NCI-H2196 (cell line): ENCODE measurements at regions not wholly inside any gene's neighbourhood (a gene's known extent, or its start where the extent isn't known, plus 50 kb on each side); places are given as distances from the start of the nearest gene placed in this dataset.
"Not testable (repeated sequence)": the region's sequence is repeated elsewhere in the genome, so short reads cannot be mapped to it uniquely, and the experiment has no call there.

Source experiments
- DNase-seq: peaks from one replicate; lab custom pipeline; 2025; ENCODE audit not compliant: unreplicated experiment; lab: John Stamatoyannopoulos, UW

- no peak for DNase-seq
Measured at GRCh38 chr2:8231902-8232301, 450.0 kb upstream of the ID2 start.

GRCh38 chr2:8232871-8233270 is 449.0 kb upstream of the ID2 start:
- no peak for DNase-seq

- no peak for DNase-seq
Measured at GRCh38 chr2:8234253-8234652, 447.6 kb upstream of the ID2 start.

DNA sequence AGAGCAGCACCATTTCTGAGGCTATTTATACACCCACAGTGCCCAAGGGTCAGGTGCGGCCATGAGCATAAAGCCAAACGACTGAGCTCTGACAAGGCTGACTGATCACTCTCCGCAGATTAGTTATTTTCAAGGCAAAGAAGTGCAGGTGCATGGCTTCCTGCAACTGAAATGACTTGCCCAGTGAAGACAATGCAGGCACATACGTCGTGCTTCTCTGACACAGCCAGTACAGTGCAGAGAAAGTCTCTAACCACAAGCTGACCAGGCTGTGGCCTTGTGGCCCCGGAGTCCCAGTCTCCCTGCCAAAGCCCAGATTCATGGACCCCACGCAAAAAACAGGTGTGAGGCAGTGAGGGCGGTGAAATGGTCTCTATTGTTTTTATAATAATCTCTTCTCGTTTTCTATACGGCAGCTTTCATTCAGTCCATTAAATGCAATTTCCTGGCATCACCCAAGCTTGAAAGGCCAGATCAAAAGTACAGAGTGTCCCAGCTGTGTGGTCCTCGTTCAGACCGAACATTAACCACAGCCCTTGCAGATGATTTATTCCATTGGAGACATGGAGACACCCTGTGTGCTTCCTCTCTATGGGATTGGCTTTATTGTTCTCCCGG is 447.0 kb upstream of the ID2 start:
- no peak for DNase-seq

DNA sequence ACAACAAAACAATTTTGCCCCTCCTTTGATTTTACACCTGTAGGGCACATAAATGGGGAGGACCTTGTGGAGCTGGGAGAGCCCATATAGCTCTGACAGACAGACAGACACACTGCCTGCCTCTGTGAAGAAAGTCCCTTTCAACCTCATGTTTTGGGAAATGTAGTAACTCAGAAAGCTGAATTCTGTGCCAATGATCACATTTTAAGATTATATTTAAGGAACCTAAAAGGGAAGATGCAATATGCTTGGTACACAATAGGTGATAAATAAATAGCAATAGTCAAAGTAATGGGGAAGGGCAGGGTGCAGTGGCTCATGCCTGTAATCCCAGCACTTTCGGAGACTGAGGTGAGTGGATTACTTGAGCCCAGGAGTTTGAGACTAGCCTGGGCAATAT is 446.4 kb upstream of the ID2 start:
- no peak for DNase-seq

- DNase-seq: no peak
Measured at GRCh38 chr2:8236391-8236790, 445.5 kb upstream of the ID2 start.

- DNase-seq: no peak
Measured at GRCh38 chr2:8238521-8239230, 443.2 kb upstream of the ID2 start.

- no peak for DNase-seq
Measured at GRCh38 chr2:8239531-8240088, 442.2 kb upstream of the ID2 start.

DNA sequence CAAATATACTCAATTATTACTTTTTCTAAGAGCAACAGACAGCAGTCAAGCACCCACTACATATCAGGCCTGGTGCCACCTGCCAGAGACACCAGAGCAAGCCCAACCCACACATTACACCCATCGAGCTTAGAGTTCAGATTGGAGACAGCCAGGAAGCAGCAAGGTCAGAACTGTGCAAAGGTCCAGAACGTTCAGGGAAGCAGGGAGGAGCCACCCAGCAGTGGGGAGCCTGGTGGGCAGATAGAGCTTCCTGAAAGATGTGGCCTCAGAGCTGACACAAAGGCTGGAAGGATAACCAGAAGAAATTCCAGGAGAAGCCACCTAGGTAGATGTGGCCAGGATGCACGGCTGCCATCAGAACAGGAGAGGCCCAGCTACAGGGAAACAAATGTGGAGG is 440.5 kb upstream of the ID2 start:
- no peak for DNase-seq

DNA sequence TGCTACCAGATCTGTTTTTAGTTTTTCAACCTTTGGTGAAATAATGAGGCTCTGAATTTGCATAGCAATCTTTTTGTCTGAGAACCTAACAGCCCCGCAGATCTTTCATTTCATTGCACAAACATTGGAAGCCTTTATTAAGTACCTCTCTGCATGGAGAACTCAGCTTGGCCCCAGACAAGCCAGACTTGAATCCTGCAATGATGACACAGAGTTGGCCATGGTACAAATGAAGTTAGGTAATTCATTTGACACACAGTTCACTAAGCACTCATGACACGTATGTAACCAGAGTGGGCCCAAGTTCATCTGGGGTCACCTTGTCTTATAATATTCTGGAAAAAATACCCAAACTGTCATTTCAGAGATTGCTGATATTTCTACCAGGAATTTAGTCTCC is 439.1 kb upstream of the ID2 start:
- no peak for DNase-seq

DNA sequence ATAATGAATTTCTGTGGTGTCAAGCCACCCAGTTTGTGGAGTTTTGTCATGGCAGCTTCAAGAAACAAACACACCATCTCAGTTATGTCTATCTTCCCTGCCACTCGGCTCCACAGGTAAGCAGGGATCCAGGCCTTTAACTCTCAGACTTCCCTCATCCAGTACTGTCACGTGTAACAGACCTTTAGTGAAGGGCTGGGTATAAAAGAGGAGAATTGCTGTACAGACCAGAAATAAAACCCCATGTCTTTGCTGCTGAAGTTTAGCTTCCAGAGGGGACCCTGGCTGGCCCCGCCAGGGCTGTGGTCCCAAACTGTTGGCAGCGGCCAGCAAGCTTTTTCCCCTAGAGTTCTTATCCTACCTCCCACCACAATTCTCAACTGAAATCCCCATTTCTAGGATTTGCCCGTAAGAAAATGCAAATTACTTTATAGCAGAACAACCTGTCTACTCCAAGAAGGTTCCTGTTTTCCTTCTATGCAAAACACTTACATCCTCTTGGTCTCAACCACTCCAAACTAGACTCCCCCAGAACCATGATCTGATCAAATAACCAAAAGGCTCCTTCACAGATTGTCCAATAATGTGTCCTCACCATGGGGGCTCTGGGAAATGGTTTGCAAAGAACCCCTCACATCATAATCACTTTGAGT is 438.0 kb upstream of the ID2 start:
- DNase-seq: no peak

DNA sequence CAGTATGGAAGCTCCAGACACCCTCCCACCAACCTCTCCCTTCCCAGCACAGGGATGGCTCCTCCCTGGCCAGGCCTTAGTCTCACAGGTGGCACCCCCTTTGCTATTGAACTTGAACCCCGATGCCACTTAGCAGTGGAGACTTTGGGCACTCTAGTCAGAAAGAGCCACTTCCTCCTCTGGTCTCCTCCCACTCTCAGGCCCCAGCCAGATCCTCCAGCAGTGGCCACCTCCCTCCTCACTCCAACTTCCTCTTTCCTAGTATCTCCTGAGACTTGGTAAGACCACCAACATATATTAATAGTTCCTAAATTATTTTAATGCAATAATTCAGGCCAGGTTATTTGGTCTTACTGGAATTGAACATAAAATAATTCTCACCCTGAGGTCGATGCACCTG is 437.2 kb upstream of the ID2 start:
- DNase-seq: no peak

GRCh38 chr2:8246137-8246536 is 435.7 kb upstream of the ID2 start:
- no peak for DNase-seq

DNA sequence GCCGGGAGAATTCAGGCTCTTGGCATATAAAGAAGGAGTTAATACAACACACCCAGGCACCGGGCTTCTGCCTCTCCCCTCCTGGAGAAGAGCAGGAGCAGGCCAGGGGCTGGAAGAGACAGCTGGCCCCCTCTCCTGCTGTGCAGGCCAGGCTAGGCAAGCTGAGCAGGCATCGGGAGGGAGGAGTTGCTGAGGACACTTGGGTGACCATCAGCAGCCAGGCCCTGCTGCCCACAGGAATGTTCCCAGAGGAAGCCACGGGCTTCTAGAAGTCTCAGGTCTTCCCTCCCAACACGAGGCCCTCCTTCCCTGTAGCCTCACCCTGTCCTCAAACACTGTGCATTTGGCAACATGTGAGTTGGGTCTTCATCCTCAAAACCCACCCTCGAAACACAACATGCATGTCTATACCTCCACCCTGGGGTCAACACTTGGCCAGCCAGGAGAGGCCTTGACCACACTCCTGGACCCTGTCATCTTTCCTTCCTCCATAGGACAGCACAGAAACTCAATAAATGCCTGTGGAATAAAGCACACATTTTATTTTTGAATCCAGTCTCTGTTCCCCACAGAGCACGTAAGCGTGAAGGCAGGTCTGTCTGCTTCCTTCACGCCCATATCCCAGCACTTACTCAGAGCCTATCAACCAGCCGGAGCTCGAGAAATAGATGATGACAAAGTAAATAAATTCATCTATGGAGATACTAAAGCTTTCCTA is 433.8 kb upstream of the ID2 start:
- DNase-seq: no peak

- DNase-seq: no peak
Measured at GRCh38 chr2:8248623-8248957, 433.3 kb upstream of the ID2 start.

GRCh38 chr2:8249141-8249540 is 432.7 kb upstream of the ID2 start:
- no peak for DNase-seq

DNA sequence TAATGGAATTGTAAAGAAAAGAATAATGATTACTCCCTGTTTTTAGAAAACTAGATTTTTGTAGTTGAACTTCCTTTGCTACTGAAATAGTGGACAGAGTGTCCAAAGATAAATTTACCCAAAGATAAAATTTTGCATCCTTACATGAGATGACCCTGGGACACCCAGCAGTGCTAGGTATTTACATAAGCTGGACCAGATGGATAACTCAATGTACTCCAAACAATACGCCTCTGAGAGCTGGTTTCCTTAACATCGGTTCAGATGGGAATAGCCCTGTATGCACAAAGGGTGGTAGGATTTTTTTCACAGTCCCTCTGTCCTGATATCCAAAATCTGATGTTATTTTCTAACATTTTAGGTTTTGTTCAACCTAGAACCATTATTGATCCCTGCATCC is 432.1 kb upstream of the ID2 start:
- no peak for DNase-seq

GRCh38 chr2:8250290-8250689 is 431.6 kb upstream of the ID2 start:
- not testable (repeated sequence) for DNase-seq

DNA sequence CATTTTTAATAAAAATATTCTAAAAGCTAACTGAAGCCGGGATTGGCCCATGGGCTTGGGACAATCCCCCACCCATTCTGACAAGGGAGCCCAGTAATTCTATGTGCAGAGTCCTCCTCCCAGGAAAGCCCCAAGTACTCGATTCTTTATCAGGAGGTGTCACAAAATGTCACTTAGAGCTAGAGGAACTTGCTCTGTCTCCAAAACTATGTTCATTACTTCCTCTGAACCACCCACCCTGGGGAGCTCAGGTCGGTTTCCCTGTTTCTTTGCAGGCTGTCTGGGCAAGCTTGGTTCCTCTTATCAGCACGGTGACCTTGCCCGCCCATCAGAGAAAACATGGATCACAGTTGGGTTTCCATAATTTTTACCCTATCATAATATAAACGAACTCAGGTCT is 430.6 kb upstream of the ID2 start:
- no peak for DNase-seq

DNA sequence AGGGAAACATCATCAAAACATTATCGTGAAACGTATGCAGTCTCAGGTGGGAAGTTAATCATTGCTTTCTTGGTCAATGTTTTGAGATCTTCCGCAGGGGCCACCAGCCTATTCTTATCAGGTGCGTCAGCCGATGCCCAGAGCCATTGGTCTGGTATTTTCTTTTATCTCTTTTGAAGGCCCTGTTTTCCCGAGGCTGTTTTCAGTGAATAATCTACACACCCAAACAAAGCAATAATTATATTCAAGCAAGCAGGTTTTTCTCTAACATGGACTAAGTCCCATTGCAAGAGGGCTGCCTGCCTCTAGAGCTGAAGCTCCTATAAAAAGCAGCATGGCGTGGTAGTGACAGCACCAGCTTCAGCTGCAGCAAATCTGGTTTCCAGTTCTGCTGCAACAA is 430.0 kb upstream of the ID2 start:
- DNase-seq: no peak

DNA sequence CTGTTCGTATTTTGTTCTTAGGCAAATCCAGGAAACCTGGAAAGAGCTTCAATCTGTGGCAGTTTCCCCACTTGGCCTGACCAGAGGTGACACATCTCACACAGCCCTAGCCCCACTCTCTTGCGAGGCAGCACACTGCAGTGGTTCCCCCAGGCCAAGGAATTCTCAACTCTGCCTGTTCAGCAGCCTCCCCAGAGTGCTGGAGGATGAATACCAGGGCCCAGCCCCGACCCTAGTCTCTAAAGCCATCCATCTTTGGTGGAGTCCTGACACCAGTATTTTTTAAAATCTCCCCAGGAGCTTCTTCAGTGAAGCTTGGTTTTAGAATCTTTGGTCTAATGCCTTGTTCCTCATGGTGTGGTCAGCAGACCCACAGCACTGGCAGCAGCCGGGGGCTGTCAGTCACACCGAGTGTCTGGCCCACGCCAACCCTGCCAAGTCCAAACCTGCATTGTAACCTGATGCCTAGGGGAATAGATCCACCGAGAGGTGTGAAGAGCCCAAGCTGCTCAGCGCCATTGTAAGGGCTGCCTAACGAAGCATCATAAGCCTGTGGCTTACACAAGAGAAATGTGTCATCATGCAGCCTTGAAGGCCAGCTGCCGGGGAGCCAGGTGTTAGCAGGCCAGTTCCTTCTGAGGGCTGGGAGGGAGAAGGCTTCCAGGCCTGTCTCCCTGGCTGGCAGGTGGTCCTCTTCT is 428.7 kb upstream of the ID2 start:
- peak; percentile 88 for DNase-seq
